WI38 (cell line): ENCODE measurements at regions not wholly inside any gene's neighbourhood (a gene's known extent, or its start where the extent isn't known, plus 50 kb on each side); places are given as distances from the start of the nearest gene placed in this dataset.

ENCODE experiments used
- H3K4me3 ChIP-seq: 2 replicates; pipeline ENCODE4 v1.5.1; 2011; ENCODE audit warnings: low read depth, mild to moderate bottlenecking, control low read depth, low read length
- TF ChIP-seq, protein P1 (sequence below): IDR thresholded peaks from 2 replicates; pipeline ENCODE4 v1.5.1; 2012; ENCODE audit warnings: low read depth, mild to moderate bottlenecking, control low read depth, low read length

DNA sequence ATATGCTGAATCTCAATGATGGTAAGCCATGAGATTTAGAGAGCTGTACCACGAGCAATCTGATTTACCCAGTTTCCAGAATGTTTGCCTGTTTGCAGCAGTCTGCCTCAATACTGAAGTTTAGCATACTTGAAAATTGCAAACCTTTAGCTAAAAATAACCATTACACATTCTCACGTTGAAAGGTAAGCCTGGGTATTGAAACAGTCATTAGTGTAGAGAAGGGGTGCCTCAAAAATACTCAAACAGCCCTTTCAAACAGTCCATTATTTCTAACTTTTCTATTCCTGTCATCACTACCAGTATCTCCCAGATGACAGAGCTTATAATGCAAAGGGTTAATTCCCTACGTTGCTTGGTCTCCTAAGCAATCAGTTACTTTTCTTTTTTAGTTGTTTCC, 111.8 kb upstream of the MBNL1 start:
- no peak overlapping the region for H3K4me3 ChIP-seq
- TF ChIP-seq, protein P1, sequence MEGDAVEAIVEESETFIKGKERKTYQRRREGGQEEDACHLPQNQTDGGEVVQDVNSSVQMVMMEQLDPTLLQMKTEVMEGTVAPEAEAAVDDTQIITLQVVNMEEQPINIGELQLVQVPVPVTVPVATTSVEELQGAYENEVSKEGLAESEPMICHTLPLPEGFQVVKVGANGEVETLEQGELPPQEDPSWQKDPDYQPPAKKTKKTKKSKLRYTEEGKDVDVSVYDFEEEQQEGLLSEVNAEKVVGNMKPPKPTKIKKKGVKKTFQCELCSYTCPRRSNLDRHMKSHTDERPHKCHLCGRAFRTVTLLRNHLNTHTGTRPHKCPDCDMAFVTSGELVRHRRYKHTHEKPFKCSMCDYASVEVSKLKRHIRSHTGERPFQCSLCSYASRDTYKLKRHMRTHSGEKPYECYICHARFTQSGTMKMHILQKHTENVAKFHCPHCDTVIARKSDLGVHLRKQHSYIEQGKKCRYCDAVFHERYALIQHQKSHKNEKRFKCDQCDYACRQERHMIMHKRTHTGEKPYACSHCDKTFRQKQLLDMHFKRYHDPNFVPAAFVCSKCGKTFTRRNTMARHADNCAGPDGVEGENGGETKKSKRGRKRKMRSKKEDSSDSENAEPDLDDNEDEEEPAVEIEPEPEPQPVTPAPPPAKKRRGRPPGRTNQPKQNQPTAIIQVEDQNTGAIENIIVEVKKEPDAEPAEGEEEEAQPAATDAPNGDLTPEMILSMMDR, result no peak

DNA sequence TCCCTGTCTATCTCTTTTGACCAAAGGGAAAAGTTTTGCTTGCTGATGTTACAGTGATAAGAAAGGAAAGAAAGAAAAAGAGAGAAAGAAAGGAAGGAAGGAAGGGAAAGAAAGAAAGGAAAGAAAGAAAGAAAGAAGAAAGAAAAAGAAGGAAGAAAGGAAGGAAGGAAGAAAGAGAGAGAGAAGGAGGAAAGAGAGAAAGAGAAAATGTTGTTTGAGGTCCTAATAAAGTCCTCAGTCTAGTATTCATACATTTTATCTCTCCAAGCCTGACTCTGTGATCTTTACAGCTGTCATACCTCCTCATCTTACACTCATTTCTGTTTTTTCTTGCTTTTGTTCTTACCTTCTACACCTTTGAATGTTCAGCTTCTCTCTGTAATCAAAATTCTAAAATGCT, 111.4 kb upstream of the MBNL1 start:
- TF ChIP-seq, protein P1, result no peak
- no peak overlapping the region for H3K4me3 ChIP-seq

DNA sequence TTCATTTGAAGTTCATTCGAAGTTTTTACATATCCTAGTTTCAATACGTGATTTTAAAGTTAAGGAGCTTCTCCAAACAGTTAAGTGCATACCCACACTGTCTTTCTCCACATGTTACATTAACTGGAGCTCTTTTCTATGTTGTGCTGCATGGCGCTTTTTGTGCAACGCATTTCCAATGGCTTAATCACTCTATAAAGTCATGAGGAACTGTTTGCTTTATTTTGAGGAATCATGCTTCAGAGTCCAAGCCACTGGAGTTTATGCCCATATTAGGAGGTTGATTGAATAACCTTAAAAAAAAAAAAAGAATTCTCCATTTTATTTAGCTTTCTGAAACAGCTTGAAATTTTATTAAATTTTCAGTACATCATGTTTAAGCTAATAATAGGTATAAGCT, 109.4 kb upstream of the MBNL1 start:
- no peak overlapping the region for H3K4me3 ChIP-seq
- TF ChIP-seq, protein P1, result no peak

DNA sequence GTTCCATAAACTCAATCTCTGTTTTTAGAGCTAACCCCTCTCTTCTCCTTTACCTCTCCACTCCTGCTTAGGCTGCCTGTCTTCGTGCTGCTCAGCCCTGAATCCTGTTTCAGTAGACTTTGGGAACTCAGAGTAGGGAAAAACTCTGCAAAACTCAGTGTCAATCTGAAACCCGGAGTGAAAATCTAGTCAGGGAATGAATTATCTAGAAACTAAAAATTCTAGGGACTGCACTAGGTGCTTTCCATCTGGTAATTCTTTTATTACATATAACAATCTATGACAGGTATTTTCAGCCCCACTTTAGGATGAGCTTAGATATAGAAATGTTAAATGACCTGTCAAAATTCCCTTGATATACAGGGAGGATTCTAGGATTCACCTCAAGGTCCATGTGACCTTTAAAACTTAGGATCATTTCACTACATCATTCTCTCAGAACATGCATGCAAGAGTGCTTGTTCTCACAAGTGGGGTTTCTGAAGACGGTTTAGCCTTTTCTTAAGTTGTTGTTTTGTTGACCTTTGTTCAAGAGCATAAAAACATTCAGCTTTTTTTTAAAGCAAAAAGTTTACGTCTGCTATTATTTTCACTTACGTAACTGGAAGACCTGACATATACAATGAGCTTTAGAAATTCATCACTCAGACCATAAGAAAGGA, 108.2 kb upstream of the MBNL1 start:
- no peak overlapping the region for H3K4me3 ChIP-seq
- TF ChIP-seq, protein P1, result no peak

DNA sequence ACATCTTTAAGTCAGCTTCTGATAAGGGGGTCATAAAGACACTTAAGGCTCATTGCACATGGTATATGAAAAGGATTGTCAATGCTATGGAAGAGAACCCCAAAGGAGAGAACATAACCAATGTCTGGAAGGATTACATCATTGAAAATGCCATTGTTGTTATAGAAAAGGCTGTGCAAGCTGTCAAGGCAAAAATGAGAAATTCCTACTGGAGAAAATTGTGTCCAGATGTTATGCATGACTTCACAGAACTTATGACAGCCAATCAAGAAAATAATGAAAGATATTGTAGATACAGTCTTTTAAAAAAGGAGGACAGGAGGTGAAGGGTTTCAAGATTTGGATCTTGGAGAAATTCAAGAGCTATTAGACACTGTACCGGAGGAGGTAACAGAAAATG, 96.3 kb upstream of the MBNL1 start:
- no peak overlapping the region for H3K4me3 ChIP-seq
- TF ChIP-seq, protein P1, result no peak

DNA sequence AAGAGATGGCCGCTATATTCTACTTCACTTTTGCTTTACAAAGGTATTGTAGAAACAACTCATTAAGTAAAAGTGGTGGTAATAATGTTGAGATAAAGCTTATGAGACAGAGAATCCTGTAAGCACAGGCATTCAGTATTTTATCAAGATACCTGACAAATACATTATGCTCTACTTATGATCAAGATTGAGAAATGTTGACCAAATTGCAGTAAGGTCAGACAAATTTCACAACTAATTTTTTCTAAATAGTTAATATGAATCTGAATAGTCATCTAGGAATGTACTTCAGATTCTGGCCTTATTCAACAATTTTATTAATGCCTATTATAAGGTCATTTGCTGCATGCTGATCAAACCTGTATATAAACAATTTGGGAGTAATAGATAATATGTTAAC, 95.1 kb upstream of the MBNL1 start:
- H3K4me3 ChIP-seq, result no peak overlapping the region
- TF ChIP-seq, protein P1, result no peak

DNA sequence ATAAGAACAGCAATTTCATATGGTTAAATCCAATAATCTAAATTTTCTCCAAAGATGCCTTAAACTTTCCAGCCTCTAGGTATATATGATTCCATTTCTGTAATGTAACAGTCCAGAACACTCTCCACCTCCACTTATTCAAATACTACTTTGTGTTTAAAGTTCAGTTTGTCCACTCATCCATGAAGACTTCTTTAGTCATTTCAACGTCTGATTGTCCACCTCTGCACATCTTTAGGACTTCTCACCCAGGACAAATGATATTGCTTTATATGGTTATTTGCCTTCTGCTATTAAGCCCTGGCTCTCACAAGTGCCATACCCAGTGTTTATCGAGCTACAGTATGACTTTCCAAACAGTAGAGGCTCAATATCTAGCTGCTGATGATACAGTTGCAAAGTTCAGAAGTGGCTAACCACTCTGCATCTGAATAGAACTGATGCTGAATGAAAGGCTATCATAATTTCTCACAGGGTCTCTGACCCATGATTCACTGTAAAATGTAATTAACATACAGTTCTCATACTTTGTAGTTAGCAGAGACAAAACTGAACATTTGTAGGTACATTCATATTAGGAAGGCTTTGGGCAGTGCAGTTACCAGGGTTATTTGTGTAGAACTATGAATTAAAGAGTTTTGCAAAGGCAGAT, 93.7 kb upstream of the MBNL1 start:
- TF ChIP-seq, protein P1, result no peak
- H3K4me3 ChIP-seq, result peak overlapping the region; percentile 9; the same call in 1 of the 2 replicates
